ENCODE measurements at regions not wholly inside any gene's neighbourhood (a gene's known extent, or its start where the extent isn't known, plus 50 kb on each side); places are given as distances from the start of the nearest gene placed in this dataset.
"Not testable (repeated sequence)": the region's sequence is repeated elsewhere in the genome, so short reads cannot be mapped to it uniquely, and the experiment has no call there.

DNA sequence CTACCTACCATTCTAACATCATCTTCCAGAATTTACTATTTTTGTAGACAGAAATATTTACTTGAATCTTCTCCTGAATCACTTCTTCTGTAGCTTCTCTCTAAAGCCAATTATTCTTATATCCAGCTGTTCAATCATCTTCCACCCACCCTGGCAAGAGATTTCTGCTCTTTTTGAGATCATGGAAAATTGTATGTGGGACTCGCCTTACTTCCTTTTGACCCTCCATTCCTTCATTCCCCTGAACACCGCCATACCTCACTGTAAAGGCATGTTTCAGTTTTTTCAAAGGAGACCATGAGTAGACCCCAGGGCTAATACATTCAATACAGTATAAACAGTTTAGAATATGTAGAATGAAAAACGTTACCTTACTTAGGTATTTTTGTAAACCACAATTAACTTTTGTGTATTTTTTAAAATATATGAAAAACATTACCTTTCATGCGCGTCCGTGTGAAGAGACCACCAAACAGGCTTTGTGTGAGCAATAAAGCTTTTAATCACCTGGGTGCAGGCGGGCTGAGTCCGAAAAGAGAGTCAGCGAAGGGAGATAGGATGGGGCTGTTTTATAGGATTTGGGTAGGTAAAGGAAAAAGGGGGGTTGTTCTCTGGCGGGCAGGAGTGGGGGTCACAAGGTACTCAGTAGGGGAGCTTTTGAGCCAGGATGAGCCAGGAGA, 800.7 kb upstream of the CDH10 start:
- POLR2A ChIA-PET, DNase-seq: not testable (repeated sequence)
- WGBS (ENCODE audit: insufficient coverage): no CpG with 5 or more reads among the region's 10 CpGs

DNA sequence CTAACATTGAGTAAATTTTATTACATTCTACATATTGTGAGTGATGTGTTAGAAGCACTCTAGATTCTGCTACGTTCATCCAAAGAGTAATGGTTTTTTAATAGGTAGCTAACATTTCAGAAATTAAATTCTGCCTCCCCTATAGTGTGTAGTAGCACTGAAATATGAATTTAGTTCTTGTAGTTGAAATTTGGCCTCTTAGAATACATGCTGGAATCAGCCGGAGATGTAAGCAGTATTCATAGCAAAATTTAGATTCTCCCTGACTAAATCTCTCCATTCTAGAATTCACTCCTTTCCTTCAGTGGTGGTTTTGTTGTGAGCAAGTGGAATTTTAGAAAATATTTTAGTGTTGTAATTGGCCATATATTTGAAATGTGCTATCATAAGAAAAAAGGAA, 799.9 kb upstream of the CDH10 start:
- DNase-seq: no peak
- Histone ChIP-seq H3K36me3 (ENCODE audit: control insufficient read depth in 4 of 4, insufficient read depth in 4 of 4, low read length in 3 of 4) (no peaks in the 10 kb centered on the region), H3K4me3 (ENCODE audit: control insufficient read depth in 1 of 7, extremely low read depth in 1 of 7, insufficient read depth in 4 of 7, low read depth in 2 of 7, low read length in 6 of 7) (no peak overlapping the region), H3K4me1 (ENCODE audit: control extremely low read depth in 1 of 4, control insufficient read depth in 4 of 4, insufficient read depth in 4 of 4, low read length in 3 of 4) (no peaks in the 10 kb centered on the region), H3K9me3 (ENCODE audit: control extremely low read depth in 1 of 5, control insufficient read depth in 4 of 5, insufficient read depth in 2 of 5, low read depth in 1 of 5, low read length in 4 of 5) (no peaks in the 10 kb centered on the region), H3K27me3 (replicated peaks in 2 of 5; ENCODE audit: control insufficient read depth in 4 of 5, insufficient read depth in 5 of 5, low read length in 4 of 5) (no peaks in the 10 kb centered on the region), H3K27ac (ENCODE audit: insufficient read depth in 1 of 2, low read depth in 1 of 2, low read length in 2 of 2, poor library complexity in 1 of 2, severe bottlenecking in 2 of 2) (no peak overlapping the region)
- POLR2A ChIA-PET: no interaction called here
- WGBS (ENCODE audit: insufficient coverage): no CpG with 5 or more reads among the region's 2 CpGs
- CTCF ChIA-PET: no interaction called here

More for the DNA sequence above, 800.7 kb upstream of the CDH10 start:
- H3K36me3 ChIP-seq (ENCODE audit: control insufficient read depth in 4 of 4, insufficient read depth in 4 of 4, low read length in 3 of 4); H3K27ac ChIP-seq (ENCODE audit: insufficient read depth in 1 of 2, low read depth in 1 of 2, low read length in 2 of 2, poor library complexity in 1 of 2, severe bottlenecking in 2 of 2); H3K4me1 ChIP-seq (ENCODE audit: control extremely low read depth in 1 of 4, control insufficient read depth in 4 of 4, insufficient read depth in 4 of 4, low read length in 3 of 4); H3K27me3 ChIP-seq (replicated peaks in 2 of 5; ENCODE audit: control insufficient read depth in 4 of 5, insufficient read depth in 5 of 5, low read length in 4 of 5); H3K4me3 ChIP-seq (ENCODE audit: control insufficient read depth in 1 of 7, extremely low read depth in 1 of 7, insufficient read depth in 4 of 7, low read depth in 2 of 7, low read length in 6 of 7); CTCF ChIA-PET; H3K9me3 ChIP-seq (ENCODE audit: control extremely low read depth in 1 of 5, control insufficient read depth in 4 of 5, insufficient read depth in 2 of 5, low read depth in 1 of 5, low read length in 4 of 5): not testable (repeated sequence)

GRCh38 chr5:25441810-25442209, 797.0 kb upstream of the CDH10 start:
- H3K36me3 ChIP-seq (ENCODE audit: control insufficient read depth in 4 of 4, insufficient read depth in 4 of 4, low read length in 3 of 4): no peaks in the 10 kb centered on the region
- no peak overlapping the region for H3K27ac ChIP-seq (ENCODE audit: insufficient read depth in 1 of 2, low read depth in 1 of 2, low read length in 2 of 2, poor library complexity in 1 of 2, severe bottlenecking in 2 of 2)
- ChIA-PET CTCF (no interaction called here), POLR2A (no interaction called here)
- H3K9me3 ChIP-seq (ENCODE audit: control extremely low read depth in 1 of 5, control insufficient read depth in 4 of 5, insufficient read depth in 2 of 5, low read depth in 1 of 5, low read length in 4 of 5): no peaks in the 10 kb centered on the region
- H3K27me3 ChIP-seq (replicated peaks in 2 of 5; ENCODE audit: control insufficient read depth in 4 of 5, insufficient read depth in 5 of 5, low read length in 4 of 5): no peaks in the 10 kb centered on the region
- no peak overlapping the region for H3K4me3 ChIP-seq (ENCODE audit: control insufficient read depth in 1 of 7, extremely low read depth in 1 of 7, insufficient read depth in 4 of 7, low read depth in 2 of 7, low read length in 6 of 7)
- no peaks in the 10 kb centered on the region for H3K4me1 ChIP-seq (ENCODE audit: control extremely low read depth in 1 of 4, control insufficient read depth in 4 of 4, insufficient read depth in 4 of 4, low read length in 3 of 4)
- WGBS (ENCODE audit: insufficient coverage): no CpG with 5 or more reads among the region's 4 CpGs
- DNase-seq: no peak

DNA sequence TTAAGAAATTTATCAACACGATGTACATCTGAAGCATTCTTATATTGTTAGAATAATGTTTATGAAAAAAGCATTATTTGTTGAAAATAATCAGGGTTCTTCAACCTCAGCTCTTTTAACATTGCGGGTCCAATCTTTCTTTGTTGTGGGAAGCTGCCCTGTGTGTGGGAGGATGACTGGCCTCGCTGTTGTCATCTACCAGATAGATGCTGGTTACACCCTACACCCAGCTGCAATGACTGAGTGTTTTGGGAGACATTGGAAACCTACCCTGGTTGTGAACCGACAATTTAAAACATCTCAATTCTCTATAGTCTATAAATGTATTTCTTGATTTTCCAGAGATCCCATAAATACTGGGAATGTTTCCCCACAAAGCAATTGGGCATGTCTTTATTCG, 794.2 kb upstream of the CDH10 start:
- Histone ChIP-seq H3K27me3 (replicated peaks in 2 of 5; ENCODE audit: control insufficient read depth in 4 of 5, insufficient read depth in 5 of 5, low read length in 4 of 5) (no peaks in the 10 kb centered on the region), H3K4me3 (ENCODE audit: control insufficient read depth in 1 of 7, extremely low read depth in 1 of 7, insufficient read depth in 4 of 7, low read depth in 2 of 7, low read length in 6 of 7) (no peak overlapping the region), H3K27ac (ENCODE audit: insufficient read depth in 1 of 2, low read depth in 1 of 2, low read length in 2 of 2, poor library complexity in 1 of 2, severe bottlenecking in 2 of 2) (no peak overlapping the region), H3K9me3 (ENCODE audit: control extremely low read depth in 1 of 5, control insufficient read depth in 4 of 5, insufficient read depth in 2 of 5, low read depth in 1 of 5, low read length in 4 of 5) (no peaks in the 10 kb centered on the region), H3K36me3 (ENCODE audit: control insufficient read depth in 4 of 4, insufficient read depth in 4 of 4, low read length in 3 of 4) (no peaks in the 10 kb centered on the region), H3K4me1 (ENCODE audit: control extremely low read depth in 1 of 4, control insufficient read depth in 4 of 4, insufficient read depth in 4 of 4, low read length in 3 of 4) (no peaks in the 10 kb centered on the region)
- ChIA-PET CTCF (no interaction called here), POLR2A (no interaction called here)
- 100% methylated on average over 3 of the region's 5 CpGs for WGBS (ENCODE audit: insufficient coverage)
- no peak for DNase-seq

GRCh38 chr5:25438375-25438774, 793.6 kb upstream of the CDH10 start:
- DNase-seq; POLR2A ChIA-PET; H3K4me1 ChIP-seq (ENCODE audit: control extremely low read depth in 1 of 4, control insufficient read depth in 4 of 4, insufficient read depth in 4 of 4, low read length in 3 of 4); CTCF ChIA-PET; H3K27ac ChIP-seq (ENCODE audit: insufficient read depth in 1 of 2, low read depth in 1 of 2, low read length in 2 of 2, poor library complexity in 1 of 2, severe bottlenecking in 2 of 2); H3K27me3 ChIP-seq (replicated peaks in 2 of 5; ENCODE audit: control insufficient read depth in 4 of 5, insufficient read depth in 5 of 5, low read length in 4 of 5); H3K9me3 ChIP-seq (ENCODE audit: control extremely low read depth in 1 of 5, control insufficient read depth in 4 of 5, insufficient read depth in 2 of 5, low read depth in 1 of 5, low read length in 4 of 5); H3K4me3 ChIP-seq (ENCODE audit: control insufficient read depth in 1 of 7, extremely low read depth in 1 of 7, insufficient read depth in 4 of 7, low read depth in 2 of 7, low read length in 6 of 7); H3K36me3 ChIP-seq (ENCODE audit: control insufficient read depth in 4 of 4, insufficient read depth in 4 of 4, low read length in 3 of 4): not testable (repeated sequence)
- 100% methylated on average over 2 of the region's 6 CpGs for WGBS (ENCODE audit: insufficient coverage)

DNA sequence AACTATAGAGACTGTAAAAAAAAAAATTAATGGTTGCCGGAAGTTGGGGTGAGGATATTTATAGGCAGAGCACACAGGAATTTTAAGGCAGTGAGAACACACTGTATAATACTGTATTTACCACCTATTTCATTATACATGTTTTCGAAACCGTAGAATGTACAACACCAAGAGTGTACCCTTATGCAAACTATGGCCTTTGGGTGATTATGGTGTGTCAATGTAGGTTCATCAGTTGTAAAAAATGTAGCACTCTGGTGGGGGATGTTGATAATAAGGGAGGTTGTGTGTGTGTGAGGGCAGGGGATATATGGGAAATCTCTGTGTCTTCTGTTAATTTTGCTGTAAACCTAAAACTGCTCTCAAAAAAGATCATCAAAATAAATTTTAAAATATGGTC, 791.7 kb upstream of the CDH10 start:
- Histone ChIP-seq H3K36me3 (ENCODE audit: control insufficient read depth in 4 of 4, insufficient read depth in 4 of 4, low read length in 3 of 4) (no peaks in the 10 kb centered on the region), H3K4me3 (ENCODE audit: control insufficient read depth in 1 of 7, extremely low read depth in 1 of 7, insufficient read depth in 4 of 7, low read depth in 2 of 7, low read length in 6 of 7) (no peak overlapping the region)
- CTCF ChIA-PET: no interaction called here

DNA sequence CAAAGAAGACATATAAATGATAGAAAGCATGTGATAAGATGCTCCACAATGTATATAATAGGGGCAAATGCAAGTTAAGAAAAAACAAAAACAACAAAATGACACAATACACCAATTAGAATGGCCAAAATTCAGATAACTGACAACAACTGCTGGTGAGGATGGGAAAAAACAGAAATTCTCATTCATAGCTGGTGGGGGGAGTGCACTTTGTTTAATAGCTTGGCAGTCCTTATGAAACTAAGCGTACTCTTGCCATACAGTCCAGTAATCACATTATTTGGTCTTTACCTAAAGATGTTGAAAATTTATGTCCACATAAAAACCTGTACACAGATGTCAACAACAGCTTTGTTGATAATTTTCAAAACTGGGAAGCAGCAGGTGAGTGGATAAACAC, 791.1 kb upstream of the CDH10 start:
- POLR2A ChIA-PET: no interaction called here
- no peak overlapping the region for H3K27ac ChIP-seq (ENCODE audit: insufficient read depth in 1 of 2, low read depth in 1 of 2, low read length in 2 of 2, poor library complexity in 1 of 2, severe bottlenecking in 2 of 2)
- WGBS (ENCODE audit: insufficient coverage): no CpG with 5 or more reads among the region's 1 CpG
- no peak overlapping the region for H3K4me3 ChIP-seq (ENCODE audit: control insufficient read depth in 1 of 7, extremely low read depth in 1 of 7, insufficient read depth in 4 of 7, low read depth in 2 of 7, low read length in 6 of 7)
- no peaks in the 10 kb centered on the region for H3K4me1 ChIP-seq (ENCODE audit: control extremely low read depth in 1 of 4, control insufficient read depth in 4 of 4, insufficient read depth in 4 of 4, low read length in 3 of 4)
- DNase-seq: no peak
- CTCF ChIA-PET: no interaction called here
- H3K27me3 ChIP-seq (replicated peaks in 2 of 5; ENCODE audit: control insufficient read depth in 4 of 5, insufficient read depth in 5 of 5, low read length in 4 of 5): no peaks in the 10 kb centered on the region
- no peaks in the 10 kb centered on the region for H3K36me3 ChIP-seq (ENCODE audit: control insufficient read depth in 4 of 4, insufficient read depth in 4 of 4, low read length in 3 of 4)
- H3K9me3 ChIP-seq (ENCODE audit: control extremely low read depth in 1 of 5, control insufficient read depth in 4 of 5, insufficient read depth in 2 of 5, low read depth in 1 of 5, low read length in 4 of 5): no peaks in the 10 kb centered on the region

More for the DNA sequence above, 791.7 kb upstream of the CDH10 start:
- no peak overlapping the region for H3K27ac ChIP-seq (ENCODE audit: insufficient read depth in 1 of 2, low read depth in 1 of 2, low read length in 2 of 2, poor library complexity in 1 of 2, severe bottlenecking in 2 of 2)
- H3K9me3 ChIP-seq (ENCODE audit: control extremely low read depth in 1 of 5, control insufficient read depth in 4 of 5, insufficient read depth in 2 of 5, low read depth in 1 of 5, low read length in 4 of 5): no peaks in the 10 kb centered on the region
- POLR2A ChIA-PET: no interaction called here
- no peak for DNase-seq
- H3K4me1 ChIP-seq (ENCODE audit: control extremely low read depth in 1 of 4, control insufficient read depth in 4 of 4, insufficient read depth in 4 of 4, low read length in 3 of 4): no peaks in the 10 kb centered on the region
- WGBS (ENCODE audit: insufficient coverage): no CpG with 5 or more reads among the region's 3 CpGs
- H3K27me3 ChIP-seq (replicated peaks in 2 of 5; ENCODE audit: control insufficient read depth in 4 of 5, insufficient read depth in 5 of 5, low read length in 4 of 5): no peaks in the 10 kb centered on the region
